K562 (cell line): ENCODE measurements at regions not wholly inside any gene's neighbourhood (a gene's known extent, or its start where the extent isn't known, plus 50 kb on each side); places are given as distances from the start of the nearest gene placed in this dataset.

ENCODE experiments used
- ATAC-seq: fragments of 200-7000 bp; cut with Tn5 transposase; 3 replicates; pipeline ENCODE4 v1.9.1; 2020; ENCODE audit warnings: moderate library complexity
- BruUV-seq: library from RNA; stranded (reverse); fragments of 400-500 nt; replicated peaks from 2 replicates; lab custom pipeline; 2021; lab: Mats Ljungman, UMichigan
- CTCF ChIA-PET: fragments of 300-600 bp; formaldehyde crosslinking; extraction: SDS; loops from one replicate; lab custom pipeline; 2021; ENCODE audit warnings: low intra/inter-chr PET ratio; lab: Yijun Ruan, JAX
- POLR2A ChIA-PET: fragments of 300-600, 350-650 bp; sonication (Branson Sonifier 250); formaldehyde crosslinking; extraction: SDS; loops from one replicate; lab custom pipeline; 2021; ENCODE audit warnings: antibody characterized with exemption, inconsistent platforms; lab: Yijun Ruan, JAX
- DNase-seq, 4 experiments: peaks; one replicate each; pipeline versions ENCODE4 v3.0.0 to v3.0.0-alpha.2; 2011 to 2018; ENCODE audit warnings: low spot score in 3 of 4, mixed read lengths in 3 of 4; ENCODE audit errors: extremely low read depth in 1 of 4
- FAIRE-seq: peaks from 2 replicates; lab custom pipeline; 2011; peaks lifted over from hg19 to GRCh38; lab: Jason Lieb, UNC
- H2AFZ ChIP-seq: 2 replicates; pipeline ENCODE4 v1.6.0; 2011; ENCODE audit warnings: low read depth, low read length, control low read depth, inconsistent platforms
- H3K27ac ChIP-seq: fragments of 200-600 bp; 3 replicates; pipeline ENCODE4 v1.8.0; 2011; ENCODE audit warnings: low read depth, mild to moderate bottlenecking, control low read depth, inconsistent platforms, low read length, moderate library complexity, mixed read lengths; ENCODE audit errors: extremely low read depth
- H3K27me3 ChIP-seq, 2 experiments: fragments of 300-600 bp in 1 of 2; 2 replicates in 1 of 2; 3 replicates in 1 of 2; pipeline versions ENCODE4 v1.6.0 to v1.8.0; 2011; ENCODE audit warnings: inconsistent platforms in 2 of 2, low read length in 2 of 2, mild to moderate bottlenecking in 1 of 2, mixed read lengths in 1 of 2, moderate library complexity in 1 of 2; ENCODE audit not compliant: control insufficient read depth in 2 of 2, insufficient read depth in 2 of 2
- H3K36me3 ChIP-seq: fragments of 300-600 bp; 3 replicates; pipeline ENCODE4 v1.8.0; 2011; ENCODE audit warnings: mild to moderate bottlenecking, low read length, inconsistent platforms; ENCODE audit not compliant: control insufficient read depth, insufficient read depth
- H3K4me1 ChIP-seq, 2 experiments: fragments of 200-600 bp in 1 of 2; replicated peaks in 1 of 2; 2 replicates in 1 of 2; 3 replicates in 1 of 2; pipeline versions ENCODE4 v1.5.1 to v1.8.0; 2011; ENCODE audit warnings: inconsistent platforms in 2 of 2, low read length in 2 of 2, mild to moderate bottlenecking in 1 of 2, mixed read lengths in 1 of 2, moderate library complexity in 1 of 2; ENCODE audit not compliant: control insufficient read depth in 2 of 2, insufficient read depth in 2 of 2
- H3K4me2 ChIP-seq: 2 replicates; pipeline ENCODE4 v1.6.1; 2011; ENCODE audit warnings: low read length, control low read depth, inconsistent platforms, mixed read lengths; ENCODE audit not compliant: insufficient read depth
- H3K4me3 ChIP-seq: fragments of 200-600 bp; sonication (generic), shearing (Covaris generic); 2 replicates; pipeline ENCODE4 v1.5.1; 2016; ENCODE audit warnings: control low read depth, inconsistent platforms
- H3K79me2 ChIP-seq: fragments of 200-600 bp; 3 replicates; pipeline ENCODE4 v1.8.0; 2011; ENCODE audit warnings: low read length, inconsistent platforms; ENCODE audit not compliant: control insufficient read depth, insufficient read depth
- H3K9ac ChIP-seq, 2 experiments: 2 replicates each; pipeline versions ENCODE4 v1.6.0 to v1.6.1; 2011; ENCODE audit warnings: low read depth in 2 of 2, low read length in 2 of 2, control low read depth in 1 of 2, inconsistent platforms in 1 of 2, mild to moderate bottlenecking in 1 of 2, mixed read lengths in 1 of 2; ENCODE audit not compliant: insufficient read depth in 1 of 2
- H3K9me1 ChIP-seq: one replicate; pipeline ENCODE4 v1.6.0; 2011; ENCODE audit warnings: inconsistent platforms, mild to moderate bottlenecking, low read length, moderate library complexity; ENCODE audit not compliant: control insufficient read depth, insufficient read depth
- H3K9me3 ChIP-seq: replicated peaks from 2 replicates; pipeline ENCODE4 v1.5.1; 2011; ENCODE audit warnings: low read depth, low read length, inconsistent platforms; ENCODE audit not compliant: control insufficient read depth, insufficient read depth
- H4K20me1 ChIP-seq: replicated peaks from 2 replicates; pipeline ENCODE4 v1.6.1; 2011; ENCODE audit warnings: low read length, inconsistent platforms, mixed read lengths; ENCODE audit not compliant: control insufficient read depth, insufficient read depth
- BRCA1 ChIP-seq, 2 experiments: fragments of 450-650 bp in 1 of 2; sonication (generic) in 1 of 2; formaldehyde crosslinking in 1 of 2; IDR thresholded peaks; 2 replicates each; pipeline versions ENCODE4 v1.5.0 to v1.6.1; 2017 to 2020; ENCODE audit warnings: mild to moderate bottlenecking in 1 of 2, missing genetic modification reagents in 1 of 2
- CBFA2T3 ChIP-seq: fragments of 450-650 bp; IDR thresholded peaks from 2 replicates; pipeline ENCODE4 v1.6.1; 2017
- CREB1 ChIP-seq, 2 experiments: sonication (generic) in 1 of 2; formaldehyde crosslinking in 1 of 2; IDR thresholded peaks; 2 replicates each; pipeline versions ENCODE4 v1.6.1 to v1.8.0; 2012 to 2022; ENCODE audit warnings: inconsistent platforms in 1 of 2, mild to moderate bottlenecking in 1 of 2, missing genetic modification reagents in 1 of 2, moderate library complexity in 1 of 2
- MAZ ChIP-seq, 2 experiments: fragments of 450-650 bp in 1 of 2; sonication (generic) in 1 of 2; formaldehyde crosslinking; IDR thresholded peaks in 1 of 2; conservative IDR thresholded peaks in 1 of 2; 2 replicates each; pipeline versions ENCODE4 v1.4.0 to v1.5.0; 2020; ENCODE audit warnings: mild to moderate bottlenecking in 1 of 2, missing genetic modification reagents in 1 of 2
- MTA2 ChIP-seq: fragments of 450-650 bp; IDR thresholded peaks from 2 replicates; pipeline ENCODE4 v1.6.1; 2016; ENCODE audit warnings: low read depth
- PPARD ChIP-seq: fragments of 250-450 bp; sonication (Bioruptor Pico); IDR thresholded peaks from 2 replicates; pipeline ENCODE4 v1.8.0; 2022; ENCODE audit warnings: inconsistent platforms, mild to moderate bottlenecking, moderate library complexity
- RBBP5 ChIP-seq: fragments of 200-600 bp; sonication (generic); IDR thresholded peaks from 2 replicates; pipeline ENCODE4 v1.6.1; 2012; ENCODE audit warnings: borderline replicate concordance, mild to moderate bottlenecking, low read length, control low read depth, inconsistent platforms; ENCODE audit not compliant: insufficient read depth, poor library complexity, severe bottlenecking
- RBM14 ChIP-seq: fragments of 200-400 bp; formaldehyde crosslinking; IDR thresholded peaks from 2 replicates; pipeline ENCODE4 v1.6.1; 2018; ENCODE audit warnings: low read depth, mild to moderate bottlenecking, low read length, moderate library complexity, borderline replicate concordance; ENCODE audit not compliant: insufficient read depth
- RBM15 ChIP-seq: fragments of 200-400 bp; formaldehyde crosslinking; IDR thresholded peaks from 2 replicates; pipeline ENCODE4 v1.6.1; 2018; ENCODE audit warnings: mild to moderate bottlenecking, low read length, moderate library complexity; ENCODE audit not compliant: insufficient read depth
- SMAD1 ChIP-seq: fragments of 150-350 bp; IDR thresholded peaks from 2 replicates; pipeline ENCODE4 v1.6.1; 2014; ENCODE audit warnings: low read length, low read depth; ENCODE audit not compliant: partially characterized antibody
- SP1 ChIP-seq: sonication (generic); formaldehyde crosslinking; IDR thresholded peaks from 2 replicates; pipeline ENCODE4 v1.8.1; 2022; ENCODE audit warnings: mild to moderate bottlenecking, missing genetic modification reagents
- ZNF282 ChIP-seq: sonication (generic); formaldehyde crosslinking; IDR thresholded peaks from 2 replicates; pipeline ENCODE4 v1.8.1; 2023; ENCODE audit warnings: missing genetic modification reagents
- ZNF695 ChIP-seq: fragments of 450-650 bp; formaldehyde crosslinking; IDR thresholded peaks from 2 replicates; pipeline ENCODE4 v1.4.0; 2020; ENCODE audit warnings: mild to moderate bottlenecking, moderate library complexity
- WGBS: fragments of 100-300 bp; shearing (Covaris generic); methylation state at CpG from one replicate; pipeline ENCODE4 v1.1.6; 2016; ENCODE audit warnings: low coverage, mixed read lengths; ENCODE audit not compliant: insufficient coverage; ENCODE audit errors: missing lambda C conversion rate; 5-methylcytosine and 5-hydroxymethylcytosine counted together
- in situ Hi-C: fragments of 300-500 bp; cut with MboI; formaldehyde crosslinking; loops from 4 replicates; pipeline ENCODE4 v1.15.0; 2018; ENCODE audit warnings: inconsistent platforms, mixed read lengths
- intact Hi-C: fragments of 100-400 bp; cut with micrococcal nuclease; formaldehyde crosslinking; loops from 2 replicates; pipeline ENCODE4 v1.14.2; 2022
- TF ChIP-seq, protein P1 (sequence below): sonication (generic); formaldehyde crosslinking; IDR thresholded peaks from 2 replicates; pipeline ENCODE4 v1.8.0; 2022; ENCODE audit warnings: mild to moderate bottlenecking, missing genetic modification reagents

DNA sequence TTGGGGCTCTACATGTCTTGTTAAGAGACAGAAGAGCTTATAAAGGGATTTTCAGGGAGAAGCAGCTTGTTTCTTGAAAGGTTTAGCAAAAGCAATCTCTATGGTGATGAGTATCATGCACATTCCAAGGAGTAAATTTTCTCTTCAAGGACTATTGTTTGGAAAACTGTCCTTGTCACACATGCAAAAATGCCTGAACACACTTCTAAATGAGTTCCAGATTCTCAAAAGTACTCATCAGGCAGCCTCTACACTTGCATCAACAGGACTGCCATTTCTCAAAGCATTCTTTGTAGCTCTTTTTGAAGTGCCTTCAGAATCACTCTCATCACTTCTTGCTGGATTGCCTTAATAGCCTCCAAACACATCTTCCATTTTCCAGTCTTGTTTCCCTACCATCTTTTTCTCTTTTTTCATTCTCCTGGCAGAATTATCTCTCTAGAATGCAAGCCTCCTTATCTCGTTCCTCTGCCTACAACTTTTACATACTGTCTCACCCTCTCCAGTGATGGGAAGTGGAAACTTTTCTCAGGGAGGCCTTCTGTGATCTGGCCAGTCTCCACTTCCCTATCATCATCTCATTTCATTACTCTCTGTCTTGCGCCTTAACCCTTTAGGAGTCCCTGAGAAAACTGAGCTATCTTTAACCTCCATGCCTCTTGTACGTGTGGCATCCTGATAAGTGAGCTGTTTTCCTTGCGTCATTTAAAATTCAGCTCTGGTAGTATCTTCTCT lies 631.5 kb upstream of the TLE4 start:
- in situ Hi-C loops, result no loop called here
- Histone ChIP-seq H3K4me2 (no peak overlapping the region), H2AFZ (no peak overlapping the region), H3K79me2 (no peaks in the 10 kb centered on the region), H3K4me1 (no peaks in the 10 kb centered on the region), H3K4me3 (no peak overlapping the region), H3K9me3 (no peaks in the 10 kb centered on the region), H3K36me3 (no peaks in the 10 kb centered on the region), H3K27me3 (no peaks in the 10 kb centered on the region), H3K27ac (no peak overlapping the region), H3K9ac (no peak overlapping the region), H3K9me1 (no peaks in the 10 kb centered on the region)
- BruUV-seq, result no TSS peak
- FAIRE-seq, result no peak
- ChIA-PET CTCF (no interaction called here), POLR2A (no interaction called here)
- ATAC-seq, result no peak
- WGBS, result 0% methylated on average over 4 of the region's 4 CpGs
- intact Hi-C loops, result no loop called here
- TF ChIP-seq CBFA2T3 (no peak), BRCA1 (IDR thresholded peaks at IDR 0.05) (no peak), BRCA1 (CRISPR knock-in tag; IDR thresholded peaks at IDR 0.05) (no peak), PPARD (CRISPR knock-in tag) (no peak)
- TF ChIP-seq, all 486 proteins: peak for 0
- H4K20me1 ChIP-seq, result no peaks in the 10 kb centered on the region
- DNase-seq, result no peak

DNA sequence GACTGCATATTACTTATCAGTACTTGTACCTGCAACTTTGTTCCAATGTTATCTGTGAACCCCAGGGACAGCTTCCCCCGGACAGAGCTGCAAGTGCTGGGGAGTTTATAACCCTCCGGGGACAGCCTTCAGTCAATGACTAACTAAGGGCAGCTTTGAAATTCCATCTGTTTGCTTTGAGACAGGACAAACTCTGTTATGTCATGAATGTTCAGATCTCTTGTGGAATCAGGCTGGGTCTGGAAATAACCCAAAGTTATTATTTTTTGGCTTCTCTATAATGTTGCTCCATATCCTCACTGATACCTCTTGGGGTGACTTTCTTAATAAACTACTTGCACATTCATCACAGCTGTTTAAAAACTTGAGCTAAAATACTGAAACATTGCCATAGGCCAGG lies 617.5 kb upstream of the TLE4 start:
- DNase-seq (no peak), ATAC-seq (no peak), FAIRE-seq (no peak)
- ChIA-PET CTCF (no interaction called here), POLR2A (no interaction called here)
- H4K20me1 ChIP-seq, result no peaks in the 10 kb centered on the region
- no peak overlapping the region for H2AFZ ChIP-seq
- H3K36me3 ChIP-seq, result no peaks in the 10 kb centered on the region
- in situ Hi-C loops (no loop called here), intact Hi-C loops (no loop called here)
- H3K4me2 ChIP-seq, result no peak overlapping the region
- H3K79me2 ChIP-seq, result no peaks in the 10 kb centered on the region
- H3K4me1 ChIP-seq, result no peaks in the 10 kb centered on the region
- no peaks in the 10 kb centered on the region for H3K9me3 ChIP-seq
- H3K9ac ChIP-seq, result no peak overlapping the region
- no peaks in the 10 kb centered on the region for H3K27me3 ChIP-seq
- no TSS peak for BruUV-seq
- no peaks in the 10 kb centered on the region for H3K9me1 ChIP-seq
- H3K4me3 ChIP-seq, result no peak overlapping the region
- H3K27ac ChIP-seq, result no peak overlapping the region
- 0% methylated on average over 2 of the region's 2 CpGs for WGBS
- TF ChIP-seq RBBP5, result no peak
- no peak for TF ChIP-seq CREB1 (IDR thresholded peaks at IDR 0.05)
- no peak for TF ChIP-seq CREB1 (CRISPR knock-in tag; IDR thresholded peaks at IDR 0.05)
- TF ChIP-seq RBM14, result no peak
- no peak for TF ChIP-seq MAZ (CRISPR knock-in tag; conservative IDR thresholded peaks at IDR 0.05 in 1 of 2, IDR thresholded peaks at IDR 0.05 in 1 of 2)
- no peak for TF ChIP-seq RBM15
- TF ChIP-seq SP1 (CRISPR knock-in tag), result no peak
- TF ChIP-seq, protein P1, sequence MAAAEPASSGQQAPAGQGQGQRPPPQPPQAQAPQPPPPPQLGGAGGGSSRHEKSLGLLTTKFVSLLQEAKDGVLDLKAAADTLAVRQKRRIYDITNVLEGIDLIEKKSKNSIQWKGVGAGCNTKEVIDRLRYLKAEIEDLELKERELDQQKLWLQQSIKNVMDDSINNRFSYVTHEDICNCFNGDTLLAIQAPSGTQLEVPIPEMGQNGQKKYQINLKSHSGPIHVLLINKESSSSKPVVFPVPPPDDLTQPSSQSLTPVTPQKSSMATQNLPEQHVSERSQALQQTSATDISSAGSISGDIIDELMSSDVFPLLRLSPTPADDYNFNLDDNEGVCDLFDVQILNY (CRISPR knock-in tag), result no peak
- no peak for TF ChIP-seq ZNF282 (CRISPR knock-in tag)
- TF ChIP-seq SMAD1, result no peak
- no peak for TF ChIP-seq ZNF695 (CRISPR knock-in tag)
- no peak for TF ChIP-seq MTA2
